GM19397 (cell line): ENCODE measurements at regions not wholly inside any gene's neighbourhood (a gene's known extent, or its start where the extent isn't known, plus 50 kb on each side); places are given as distances from the start of the nearest gene placed in this dataset.

Experiments used
- ATAC-seq: cut with Tn5 transposase; IDR thresholded peaks from one replicate; pipeline ENCODE4 v1.9.1; 2021; ENCODE audit warnings: mild to moderate bottlenecking, moderate library complexity; ENCODE audit not compliant: unreplicated experiment

GRCh38 chr5:135249658-135250057 is 149.4 kb downstream of the MACROH2A1 start:
- no peak for ATAC-seq

- ATAC-seq, result no peak
These were observed 150.2 kb downstream of the MACROH2A1 start for GRCh38 chr5:135248801-135249231.

- no peak for ATAC-seq
These were observed 151.9 kb downstream of the MACROH2A1 start for GRCh38 chr5:135246923-135247795.

GRCh38 chr5:135246605-135246922 is 152.5 kb downstream of the MACROH2A1 start:
- ATAC-seq, result no peak

DNA sequence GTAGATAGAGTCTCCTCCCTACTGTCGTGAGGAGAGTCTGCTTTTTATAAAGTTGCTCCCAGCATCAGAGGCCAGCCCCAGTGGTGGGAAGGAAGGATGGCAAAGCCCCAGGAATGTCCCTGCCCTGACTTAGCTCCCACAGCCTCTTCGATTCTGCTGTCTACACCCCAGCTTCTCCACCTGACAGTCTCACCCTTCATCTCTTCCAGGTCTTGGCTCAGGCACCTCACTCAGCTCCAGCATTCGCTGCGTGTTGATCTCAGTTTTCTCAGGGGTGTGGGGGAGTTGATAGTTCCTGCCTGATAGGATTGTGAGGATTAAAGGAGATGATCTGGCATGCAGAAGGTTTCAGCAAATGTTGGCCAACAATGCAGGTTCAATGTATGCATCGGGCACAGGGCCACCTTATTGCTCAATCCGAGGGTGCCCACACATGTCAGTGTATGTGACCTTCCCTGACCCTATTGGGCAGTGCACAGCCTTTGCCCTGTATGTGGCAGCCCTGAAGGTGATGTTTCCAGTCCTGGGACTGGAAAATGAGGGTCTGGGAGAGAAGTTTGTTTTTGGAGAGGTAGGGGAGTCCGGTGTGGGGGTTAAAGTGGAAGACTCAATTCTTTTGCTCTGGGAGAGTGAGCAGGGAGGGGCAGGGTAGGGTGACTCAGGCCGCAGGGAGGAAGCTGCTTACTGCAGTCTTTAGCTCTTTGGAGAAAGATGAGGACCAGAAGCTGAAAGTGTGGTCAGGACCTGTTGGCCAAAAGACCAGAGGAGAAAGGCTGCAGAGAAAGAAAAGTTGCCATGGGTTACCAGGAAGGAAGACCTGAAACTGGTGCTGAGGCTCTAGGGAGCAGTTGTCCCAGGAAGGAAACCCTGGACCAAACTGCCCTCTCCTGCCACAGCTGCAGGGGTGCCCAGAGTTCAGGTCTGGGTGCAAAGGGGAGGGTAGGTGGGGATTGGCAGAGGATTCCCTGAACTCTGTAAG is 153.2 kb downstream of the MACROH2A1 start:
- ATAC-seq, result no peak

DNA sequence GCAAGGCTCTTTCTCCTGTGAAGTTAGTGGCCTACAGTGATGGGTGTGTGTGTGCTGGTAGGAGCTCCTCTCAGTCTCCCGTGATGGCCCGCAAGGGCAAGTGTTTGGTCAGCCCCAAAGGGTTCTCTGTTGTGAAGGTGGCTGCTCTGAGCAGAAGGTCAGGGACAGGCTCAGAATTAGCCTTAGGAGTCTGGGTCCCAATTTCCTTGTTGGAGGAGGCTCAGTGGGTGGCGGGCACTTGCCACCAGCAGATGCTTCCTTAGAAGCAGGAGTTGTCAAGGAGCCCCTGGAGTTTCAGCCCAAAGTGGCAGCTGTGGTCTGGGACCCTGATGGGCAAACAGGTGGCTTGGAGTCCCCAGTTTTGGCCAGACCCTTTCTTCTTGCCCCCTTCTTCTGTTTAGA is 154.4 kb downstream of the MACROH2A1 start:
- no peak for ATAC-seq

DNA sequence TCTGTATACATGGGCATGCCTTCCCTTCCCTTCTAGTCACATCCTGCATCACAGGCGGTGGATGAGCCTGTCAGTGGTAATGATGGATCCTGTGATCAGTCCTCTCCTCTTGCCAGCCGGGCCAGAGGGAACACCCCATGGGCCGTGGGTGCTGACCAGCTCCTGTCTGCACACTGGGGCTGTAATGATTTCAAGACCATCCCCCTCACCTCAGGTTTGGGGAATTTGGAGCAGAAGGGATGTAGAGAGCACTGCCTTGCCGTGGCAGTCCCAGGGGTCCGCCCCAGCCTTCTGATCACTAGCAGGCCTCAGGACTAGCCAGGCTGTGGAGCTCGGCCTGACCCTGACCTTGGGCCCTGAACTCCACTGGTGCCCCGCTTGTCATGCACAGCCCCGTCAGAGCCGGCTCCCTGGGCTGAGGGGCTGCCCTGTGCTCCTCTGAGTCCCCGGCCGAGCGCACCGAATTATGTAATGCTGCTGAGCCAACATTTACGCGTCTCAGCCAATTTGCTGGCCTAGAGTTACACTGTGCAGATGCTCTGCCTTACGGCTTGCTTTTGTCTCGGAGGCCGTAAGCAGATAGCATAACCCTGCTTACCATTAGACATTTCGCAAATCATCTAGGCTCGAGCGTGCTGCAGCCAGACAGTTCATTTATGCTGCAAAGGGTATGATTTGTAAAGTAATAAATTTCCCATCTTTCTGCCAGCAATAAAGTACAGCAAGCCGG is 155.3 kb downstream of the MACROH2A1 start:
- ATAC-seq, result no peak

GRCh38 chr5:135242866-135243555 is 156.0 kb downstream of the MACROH2A1 start:
- ATAC-seq, result no peak

DNA sequence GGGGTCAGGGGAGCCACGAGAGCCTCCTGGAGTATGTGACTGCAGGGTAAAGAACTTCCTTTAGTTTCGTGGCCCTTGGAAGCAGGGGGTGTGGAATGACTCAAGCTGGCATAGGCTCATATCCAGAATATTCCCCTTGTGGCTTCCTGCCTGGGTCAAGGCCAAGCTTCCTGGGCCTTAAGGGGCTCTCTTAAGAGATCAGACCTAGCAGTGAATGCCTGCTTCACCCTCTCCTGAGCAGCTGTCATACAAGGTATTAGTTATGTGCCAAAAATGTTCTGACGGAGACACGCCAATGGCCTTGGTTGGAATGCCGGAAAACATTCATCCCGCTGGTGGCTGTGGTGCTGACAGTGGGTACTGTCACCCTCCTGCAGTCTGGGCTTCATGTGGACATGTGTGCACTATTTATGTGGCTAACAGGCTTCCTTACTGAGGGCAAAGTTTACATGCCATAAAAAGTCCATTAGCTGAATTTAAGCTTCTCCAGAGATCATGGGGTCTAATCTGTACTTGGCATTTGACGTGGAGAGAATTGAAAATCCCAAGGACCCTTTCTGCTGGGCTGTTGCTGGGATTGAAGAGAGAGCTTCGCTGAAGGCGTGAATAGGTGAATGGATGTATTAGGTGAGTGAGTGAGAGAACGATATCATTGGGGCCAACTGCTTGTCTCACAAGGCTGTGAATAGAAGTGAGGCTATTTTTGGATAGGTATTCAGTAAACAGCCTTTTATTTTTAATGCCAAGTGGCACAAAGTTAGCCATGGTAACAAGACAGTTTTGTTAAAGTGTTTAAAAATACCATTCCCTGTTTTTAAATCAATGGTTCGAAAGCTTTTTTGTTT is 156.8 kb downstream of the MACROH2A1 start:
- ATAC-seq, result no peak

DNA sequence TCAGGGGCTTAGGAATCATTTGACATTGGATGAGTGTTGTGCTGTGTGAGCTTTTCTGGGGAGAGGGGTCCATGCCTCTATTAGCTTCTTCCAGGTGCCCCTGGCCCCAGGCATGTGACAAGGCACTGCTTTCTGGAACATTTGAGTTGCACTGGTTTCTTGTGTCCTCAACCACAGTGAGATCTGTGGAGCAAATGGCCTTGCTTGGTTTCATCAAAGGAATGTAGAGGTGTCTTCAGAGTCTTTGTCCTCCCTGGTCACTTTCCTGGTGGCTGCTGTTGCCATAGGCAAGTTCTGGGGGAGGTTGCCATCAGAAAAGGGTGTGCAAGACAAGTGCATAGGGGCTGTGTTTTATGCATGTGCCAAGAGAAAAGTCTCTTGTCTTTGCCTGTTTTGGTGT is 157.5 kb downstream of the MACROH2A1 start:
- no peak for ATAC-seq

DNA sequence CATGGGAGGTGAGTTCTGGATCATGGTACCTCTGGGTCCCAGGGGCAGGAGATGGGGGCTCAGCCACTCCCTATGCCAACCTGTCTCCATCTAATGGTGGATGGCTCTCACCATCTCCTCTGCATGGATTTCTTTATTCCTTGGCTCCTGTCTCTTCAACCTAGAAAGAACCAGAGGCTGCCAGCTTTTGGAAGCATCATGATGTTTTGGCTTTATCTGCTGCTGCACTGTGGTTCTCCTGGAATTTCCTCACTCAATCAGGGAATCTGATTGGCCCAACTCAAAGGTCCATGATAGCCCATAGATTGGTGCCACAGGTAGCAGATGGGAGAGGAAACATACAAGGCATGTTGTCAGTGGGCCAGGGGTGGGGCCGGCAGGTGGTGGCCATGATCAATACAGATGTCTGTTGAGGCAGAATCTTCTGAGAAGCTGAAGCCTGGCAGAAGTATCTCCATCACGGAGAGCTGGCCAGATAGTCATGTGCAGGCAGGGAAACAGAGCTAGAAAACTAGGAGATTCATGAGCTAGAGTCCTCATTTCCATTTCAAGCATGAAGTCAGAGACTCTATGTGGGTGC is 158.2 kb downstream of the MACROH2A1 start:
- no peak for ATAC-seq

DNA sequence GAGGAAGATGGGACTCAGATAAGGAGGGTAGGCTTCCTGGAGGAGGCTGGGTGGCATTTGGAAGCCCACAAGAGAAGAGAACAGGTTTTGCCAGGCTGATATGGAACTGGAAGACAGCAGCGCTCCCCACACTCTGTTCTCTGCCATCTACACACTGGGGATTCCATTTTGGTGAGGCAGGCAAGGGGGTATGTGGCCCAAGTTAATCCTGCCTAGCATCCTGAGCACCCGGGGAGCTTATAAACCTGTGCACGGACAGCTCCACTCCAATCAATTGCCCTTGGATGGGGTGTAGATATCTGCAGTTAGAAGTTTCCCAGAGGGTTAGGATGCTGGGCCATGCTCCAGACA is 158.8 kb downstream of the MACROH2A1 start:
- no peak for ATAC-seq

DNA sequence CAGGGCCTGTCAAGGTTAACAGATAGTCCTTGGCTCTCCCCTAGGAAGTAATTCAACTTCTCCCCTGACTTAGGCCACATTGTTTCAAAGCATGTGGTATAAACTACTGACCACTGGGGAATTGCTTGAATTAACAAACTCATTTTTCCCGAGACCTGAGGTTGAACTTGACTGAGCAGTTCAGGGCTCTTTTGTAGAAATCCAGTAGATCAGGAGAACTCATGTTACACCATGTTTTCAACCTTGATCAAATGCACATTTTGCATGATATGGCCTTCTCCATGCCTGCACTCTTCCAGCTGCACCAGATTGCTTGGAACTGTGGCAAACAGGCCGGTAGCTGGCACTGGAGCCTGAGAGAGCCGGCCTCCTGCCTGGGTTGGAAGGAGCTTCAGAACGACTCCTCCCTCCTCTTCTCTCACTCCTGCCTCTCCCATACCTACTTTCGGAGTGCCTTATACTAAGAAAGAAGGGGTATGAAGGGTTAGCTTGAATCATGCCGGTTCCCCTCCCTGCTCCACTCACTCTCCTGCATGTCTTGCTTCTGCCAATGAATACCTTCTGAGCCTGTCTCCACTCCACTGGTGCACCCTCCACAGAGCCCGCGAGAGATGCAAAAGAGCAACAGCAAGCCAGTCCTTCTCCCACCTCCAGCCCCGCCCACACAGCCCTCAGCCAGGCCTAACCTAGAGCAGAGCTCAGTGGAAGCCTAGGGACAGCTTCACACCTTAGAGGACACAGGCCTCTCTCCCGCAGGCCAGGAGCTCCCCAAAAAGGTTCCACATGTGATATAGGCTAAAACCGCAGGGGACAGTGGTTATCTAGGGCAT is 159.4 kb downstream of the MACROH2A1 start:
- no peak for ATAC-seq

DNA sequence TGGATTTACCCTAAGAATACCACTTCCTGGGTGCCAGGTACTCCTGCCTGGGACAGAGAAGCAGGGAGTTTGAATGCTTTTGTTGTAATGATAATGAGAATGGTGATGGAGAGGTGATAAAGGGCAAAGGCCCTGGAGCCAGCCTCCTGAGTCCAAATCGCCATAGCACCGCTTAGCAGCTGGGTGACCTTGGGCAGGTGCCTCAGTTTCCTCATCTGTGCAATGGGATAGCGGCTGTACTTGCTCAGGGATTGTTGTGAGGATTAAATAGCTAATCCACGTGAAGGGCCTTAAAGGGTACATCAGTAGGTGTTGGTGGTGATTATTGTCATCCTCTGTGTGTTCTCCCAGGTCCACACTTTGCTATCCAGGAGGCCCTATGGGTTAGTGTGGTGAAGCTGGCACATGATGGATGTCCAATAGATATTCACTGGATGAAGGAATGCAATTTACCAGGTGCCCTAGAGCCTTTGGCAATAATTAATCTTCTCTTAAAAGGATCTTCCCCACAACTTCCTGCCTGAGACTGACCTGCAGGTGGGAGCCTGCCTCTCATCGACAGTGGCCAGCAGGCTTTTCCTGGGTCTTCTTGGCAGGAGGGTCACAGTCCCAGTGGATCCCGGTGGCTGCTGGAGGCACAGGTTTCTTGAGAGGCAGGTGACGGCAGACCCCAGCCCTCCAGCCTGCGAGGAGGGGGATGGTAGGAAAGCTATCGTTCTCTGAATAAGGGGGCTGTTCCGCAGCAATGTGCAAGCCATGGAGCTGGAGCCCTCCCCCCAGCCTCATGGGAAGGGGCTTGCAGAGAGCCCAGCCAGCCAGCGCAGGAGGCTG is 160.2 kb downstream of the MACROH2A1 start:
- no peak for ATAC-seq

DNA sequence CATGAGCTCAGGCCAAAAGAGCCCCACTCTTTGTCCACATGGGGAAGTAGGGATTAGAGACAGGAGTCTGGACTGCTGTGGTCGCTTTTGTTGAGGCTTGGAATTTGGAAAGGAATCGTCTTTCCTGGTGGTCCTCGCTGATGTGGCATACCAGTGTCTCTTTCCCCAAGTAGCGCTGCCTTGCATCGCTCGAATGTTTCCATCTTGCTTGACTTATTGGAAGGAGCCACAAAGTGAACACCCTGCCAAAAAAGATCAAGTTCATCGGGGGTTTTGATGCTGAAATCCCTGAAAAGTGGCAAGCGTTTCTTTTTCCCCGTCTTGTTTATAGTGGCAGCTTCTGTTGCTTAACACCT is 161.3 kb downstream of the MACROH2A1 start:
- ATAC-seq, result no peak

- no peak for ATAC-seq
These were observed 161.9 kb downstream of the MACROH2A1 start for GRCh38 chr5:135236908-135237747.
